Mucosa of descending colon (tissue), 3 donors: ENCODE measurements at regions not wholly inside any gene's neighbourhood (a gene's known extent, or its start where the extent isn't known, plus 50 kb on each side); places are given as distances from the start of the nearest gene placed in this dataset.

Experiments
- ATAC-seq: fragments of 200-7000 bp; cut with Tn5 transposase; one replicate; pipeline ENCODE4 v1.9.1; 2020; ENCODE audit warnings: mild to moderate bottlenecking, moderate library complexity
- DNase-seq, 3 donors: peaks; one replicate each; pipeline ENCODE4 v3.0.0-alpha.2; 2020
- H3K36me3 ChIP-seq: fragments of 200-600 bp; one replicate; pipeline ENCODE4 v1.8.0; 2021; ENCODE audit warnings: low read depth, mild to moderate bottlenecking
- H3K4me1 ChIP-seq: fragments of 200-600 bp; one replicate; pipeline ENCODE4 v1.8.0; 2021; ENCODE audit warnings: low read depth, mild to moderate bottlenecking
- H3K4me3 ChIP-seq: fragments of 200-600 bp; one replicate; pipeline ENCODE4 v1.8.0; 2021; ENCODE audit warnings: mild to moderate bottlenecking
- H3K9me3 ChIP-seq: fragments of 200-600 bp; one replicate; pipeline ENCODE4 v1.8.0; 2021; ENCODE audit warnings: mild to moderate bottlenecking
- CTCF ChIP-seq: fragments of 200-600 bp; IDR thresholded peaks from one replicate; pipeline ENCODE4 v1.8.0; 2022; ENCODE audit warnings: antibody characterized with exemption, mild to moderate bottlenecking
- intact Hi-C, 2 donors: fragments of 100-400 bp; cut with DNase I in 1 of 2; cut with micrococcal nuclease in 1 of 2; formaldehyde crosslinking; loops; one replicate each; pipeline versions ENCODE4 v1.11.0 to v1.11.1; 2022; cut with DNase I, micrococcal nuclease
- donor health status: DM: no; HTN: no; CAD: no; lungs with moderate emphysema.
- donor health status: DM: no; HTN: no; CAD: no.
- donor health status: DM: no; HTN: yes; CAD: no.

GRCh38 chr5:30932273-30933017 is 261.0 kb upstream of the CDH6 start:
- no peak for TF ChIP-seq CTCF
- Histone ChIP-seq H3K36me3 (no peaks in the 10 kb centered on the region), H3K4me1 (no peaks in the 10 kb centered on the region), H3K9me3 (no peaks in the 10 kb centered on the region), H3K4me3 (no peak overlapping the region)
- intact Hi-C loops: no loop called here
- no peak for ATAC-seq
- no peak for DNase-seq

- intact Hi-C loops: no loop called here
- no peak overlapping the region for H3K4me3 ChIP-seq
- no peaks in the 10 kb centered on the region for H3K4me1 ChIP-seq
- H3K36me3 ChIP-seq: no peaks in the 10 kb centered on the region
- TF ChIP-seq CTCF: no peak
- ATAC-seq: no peak
- H3K9me3 ChIP-seq: no peaks in the 10 kb centered on the region
- no peak for DNase-seq
These were observed 262.8 kb upstream of the CDH6 start for GRCh38 chr5:30930736-30931135.

DNA sequence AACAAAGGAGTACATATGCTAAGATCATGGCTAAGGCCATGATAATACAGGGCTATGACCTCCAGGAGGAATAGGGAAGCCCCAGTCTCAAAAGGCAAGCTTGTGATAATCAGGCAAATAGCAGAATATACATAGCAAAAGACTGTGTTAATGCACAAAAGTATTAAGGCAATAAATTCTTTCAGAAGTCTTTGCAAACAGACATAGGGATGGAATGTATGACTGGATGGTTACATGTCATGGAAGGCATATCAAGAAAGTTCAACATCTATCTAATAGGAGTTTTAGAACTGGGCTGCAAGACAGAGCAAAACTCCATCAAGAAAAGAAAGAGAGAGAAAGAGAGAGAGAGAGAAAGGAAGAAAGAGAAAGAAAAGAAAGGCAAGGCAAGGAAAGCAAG is 264.5 kb upstream of the CDH6 start:
- Histone ChIP-seq H3K4me1 (no peaks in the 10 kb centered on the region), H3K36me3 (no peaks in the 10 kb centered on the region), H3K9me3 (no peaks in the 10 kb centered on the region), H3K4me3 (no peak overlapping the region)
- DNase-seq (no peak), ATAC-seq (no peak)
- no peak for TF ChIP-seq CTCF
- intact Hi-C loops: no loop called here

DNA sequence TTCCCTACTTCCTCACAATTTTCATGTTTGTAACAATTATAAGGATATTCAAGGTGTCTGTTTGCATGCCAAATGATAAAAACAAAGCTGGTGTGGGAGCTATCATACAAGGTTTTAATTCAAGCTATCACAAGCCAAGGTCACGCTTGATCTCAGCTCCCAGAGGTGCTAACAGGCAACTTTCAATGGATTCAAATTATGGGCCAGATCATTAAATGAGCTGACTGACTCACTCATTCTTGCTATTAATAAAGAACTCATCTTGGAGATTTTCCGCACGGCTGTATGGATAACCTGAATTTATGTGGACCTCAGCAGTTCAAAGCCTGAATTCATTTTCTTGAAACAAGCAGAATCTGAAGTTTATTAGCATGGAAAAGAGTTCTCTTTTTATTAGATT is 267.3 kb upstream of the CDH6 start:
- no peaks in the 10 kb centered on the region for H3K36me3 ChIP-seq
- no peak for ATAC-seq
- DNase-seq: no peak
- H3K4me1 ChIP-seq: no peaks in the 10 kb centered on the region
- no peaks in the 10 kb centered on the region for H3K9me3 ChIP-seq
- intact Hi-C loops: no loop called here
- TF ChIP-seq CTCF: no peak
- H3K4me3 ChIP-seq: no peak overlapping the region

DNA sequence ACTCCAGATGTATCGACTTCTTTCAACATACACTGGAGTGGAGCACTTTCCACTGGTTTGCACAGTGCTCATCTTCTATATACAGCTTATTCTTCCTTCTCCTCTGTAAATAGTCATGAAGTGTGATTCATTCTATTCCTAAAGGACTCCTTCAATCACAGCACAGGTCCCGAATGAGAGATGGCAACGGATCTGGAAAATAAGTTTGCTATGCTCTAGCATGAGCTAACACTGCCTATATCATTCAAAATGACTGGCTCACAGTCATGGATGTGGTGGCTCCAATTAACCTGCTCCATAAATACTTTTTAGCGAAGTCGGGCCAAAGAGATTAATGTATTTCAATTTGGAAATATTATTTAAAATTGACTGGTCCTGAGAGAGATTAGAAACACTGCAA is 272.1 kb upstream of the CDH6 start:
- no peak for DNase-seq
- H3K4me1 ChIP-seq: no peaks in the 10 kb centered on the region
- no peaks in the 10 kb centered on the region for H3K36me3 ChIP-seq
- no peak for ATAC-seq
- TF ChIP-seq CTCF: no peak
- intact Hi-C loops: no loop called here
- H3K4me3 ChIP-seq: no peak overlapping the region
- H3K9me3 ChIP-seq: no peaks in the 10 kb centered on the region

GRCh38 chr5:30918171-30918570 is 275.3 kb upstream of the CDH6 start:
- H3K4me1 ChIP-seq: no peaks in the 10 kb centered on the region
- H3K36me3 ChIP-seq: no peaks in the 10 kb centered on the region
- H3K9me3 ChIP-seq: no peaks in the 10 kb centered on the region
- intact Hi-C loops: no loop called here
- DNase-seq (no peak), ATAC-seq (no peak)
- no peak for TF ChIP-seq CTCF
- H3K4me3 ChIP-seq: no peak overlapping the region
